ENCODE measurements at regions not wholly inside any gene's neighbourhood (a gene's known extent, or its start where the extent isn't known, plus 50 kb on each side); places are given as distances from the start of the nearest gene placed in this dataset.

DNA sequence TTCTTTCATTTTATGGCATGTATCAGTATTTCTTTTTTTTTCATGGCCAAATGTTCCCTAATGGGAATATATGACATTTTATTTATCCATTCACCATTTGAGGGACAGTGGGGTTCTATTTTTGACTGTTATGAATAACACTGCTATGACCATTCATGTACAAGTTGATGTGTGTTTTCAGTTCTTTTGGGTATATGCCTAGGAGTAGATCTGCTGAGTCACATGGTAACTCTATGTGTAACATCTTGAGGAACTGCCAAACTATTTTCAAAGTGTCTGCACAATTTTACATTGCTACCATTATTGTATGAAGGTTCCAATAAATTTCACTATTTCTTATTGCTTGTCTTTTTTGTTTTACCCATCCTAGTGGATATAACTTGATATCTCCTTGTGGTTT lies 223.0 kb downstream of the TANC2 start (continued):
- TF ChIP-seq NANOG (IDR thresholded peaks at IDR 0.05; ENCODE audit: borderline replicate concordance) = no peak
- TF ChIP-seq POLR2AphosphoS5 (IDR thresholded peaks at IDR 0.05; ENCODE audit: low read depth) = no peak
- no peak for TF ChIP-seq ZNF331 (CRISPR knock-in tag; IDR thresholded peaks at IDR 0.05; ENCODE audit: low read depth)
- TF ChIP-seq CREB1 (CRISPR knock-in tag; IDR thresholded peaks at IDR 0.05; ENCODE audit: low read depth) = no peak
- no peak for TF ChIP-seq EZH2 (IDR thresholded peaks at IDR 0.05; ENCODE audit: low read depth, unreplicated experiment)
- TF ChIP-seq ZNF114 (CRISPR knock-in tag; IDR thresholded peaks at IDR 0.05) = no peak
- no peak for TF ChIP-seq EZH2phosphoT487 (IDR thresholded peaks at IDR 0.05; ENCODE audit: unreplicated experiment)
- TF ChIP-seq ZNF462 (CRISPR knock-in tag; IDR thresholded peaks at IDR 0.05) = no peak

GRCh38 chr17:63189930-63190329 lies 223.9 kb downstream of the TANC2 start:
- no peak overlapping the region for H3K4me3 Mint-ChIP-seq
- no peak overlapping the region for H3K4me2 ChIP-seq
- DNase-seq (ENCODE audit: low spot score) (no peak), ATAC-seq (no peak)
- H3K36me3 Mint-ChIP-seq (ENCODE audit: low read depth) = no peaks in the 10 kb centered on the region
- H4K20me1 ChIP-seq (replicated peaks; ENCODE audit: insufficient read depth) = no peaks in the 10 kb centered on the region
- H3F3A ChIP-seq (replicated peaks; ENCODE audit: low read depth) = no peaks in the 10 kb centered on the region
- no peak overlapping the region for H3K27ac ChIP-seq (ENCODE audit: low read depth)
- H2AFZ ChIP-seq = no peak overlapping the region
- H3K27ac Mint-ChIP-seq = no peak overlapping the region
- H3K4me1 Mint-ChIP-seq = no peaks in the 10 kb centered on the region
- H3K36me3 ChIP-seq (ENCODE audit: insufficient read depth) = no peaks in the 10 kb centered on the region
- H3K9me3 Mint-ChIP-seq = no peaks in the 10 kb centered on the region
- H3K4me1 ChIP-seq (ENCODE audit: insufficient read depth) = no peaks in the 10 kb centered on the region
- H3K27me3 ChIP-seq (ENCODE audit: insufficient read depth) = no peaks in the 10 kb centered on the region
- no peaks in the 10 kb centered on the region for H3K79me2 ChIP-seq (replicated peaks; ENCODE audit: insufficient read depth)
- H3K27me3 Mint-ChIP-seq (ENCODE audit: insufficient read depth, low read depth, poor library complexity) = peaks cover 2% of the 10 kb centered on the region
- no peak overlapping the region for H3K4me3 ChIP-seq
- no peaks in the 10 kb centered on the region for H3K9me2 ChIP-seq (ENCODE audit: insufficient read depth)
- TF ChIP-seq EZH2phosphoT487 (IDR thresholded peaks at IDR 0.05; ENCODE audit: unreplicated experiment) (no peak), EZH2 (IDR thresholded peaks at IDR 0.05; ENCODE audit: low read depth, unreplicated experiment) (no peak), CTCF (conservative IDR thresholded peaks at IDR 0.05; ENCODE audit: low read depth in 2 of 2) (no peak), NANOG (IDR thresholded peaks at IDR 0.05; ENCODE audit: borderline replicate concordance) (no peak), JUNB (IDR thresholded peaks at IDR 0.05; ENCODE audit: unreplicated experiment) (no peak), ZNF331 (CRISPR knock-in tag; IDR thresholded peaks at IDR 0.05; ENCODE audit: low read depth) (no peak), CREB1 (CRISPR knock-in tag; IDR thresholded peaks at IDR 0.05; ENCODE audit: low read depth) (no peak), STAT1 (IDR thresholded peaks at IDR 0.05; ENCODE audit: unreplicated experiment) (no peak), REST (IDR thresholded peaks at IDR 0.05; ENCODE audit: unreplicated experiment) (no peak), ZNF114 (CRISPR knock-in tag; IDR thresholded peaks at IDR 0.05) (no peak), POLR2AphosphoS5 (IDR thresholded peaks at IDR 0.05; ENCODE audit: low read depth) (no peak)
